Inferior parietal cortex (tissue), 1 donor: ENCODE measurements at regions not wholly inside any gene's neighbourhood (a gene's known extent, or its start where the extent isn't known, plus 50 kb on each side); places are given as distances from the start of the nearest gene placed in this dataset.
"Not testable (repeated sequence)": the region's sequence is repeated elsewhere in the genome, so short reads cannot be mapped to it uniquely, and the experiment has no call there.

Experiments used
- DNase-seq: peaks from one replicate; pipeline ENCODE4 v3.0.0-alpha.2; 2016; ENCODE audit errors: extremely low spot score

GRCh38 chr2:37569986-37570679 lies 101.3 kb downstream of the CDC42EP3 start:
- no peak for DNase-seq

- DNase-seq = no peak
These were observed 100.5 kb downstream of the CDC42EP3 start for GRCh38 chr2:37570773-37571586.

DNA sequence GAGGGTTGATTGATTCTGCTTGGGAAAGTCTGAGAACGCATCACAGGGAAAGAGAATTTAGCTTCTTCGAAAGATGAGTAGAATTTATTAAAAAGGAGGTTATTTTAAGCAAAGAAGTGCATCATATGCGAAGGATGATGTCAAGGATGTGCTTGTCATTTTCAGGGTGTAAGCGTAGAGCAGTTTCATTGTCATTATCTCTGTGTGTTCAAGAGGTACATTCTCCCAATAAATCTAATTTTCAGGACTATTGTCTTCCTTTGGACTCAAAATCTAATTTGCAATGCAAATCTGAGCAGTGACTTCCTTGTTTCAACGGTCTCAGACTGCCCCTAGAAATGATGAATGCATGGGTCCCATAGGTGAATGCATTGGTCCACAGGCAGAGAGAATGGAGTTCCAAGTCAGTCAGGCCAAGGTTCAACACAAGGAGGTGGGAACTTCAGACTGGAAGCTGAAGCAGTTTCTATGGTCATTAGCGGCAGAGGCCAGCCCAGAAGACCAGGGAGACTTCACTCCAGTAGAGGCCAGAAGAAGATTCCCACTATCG lies 99.8 kb downstream of the CDC42EP3 start:
- DNase-seq = no peak

DNA sequence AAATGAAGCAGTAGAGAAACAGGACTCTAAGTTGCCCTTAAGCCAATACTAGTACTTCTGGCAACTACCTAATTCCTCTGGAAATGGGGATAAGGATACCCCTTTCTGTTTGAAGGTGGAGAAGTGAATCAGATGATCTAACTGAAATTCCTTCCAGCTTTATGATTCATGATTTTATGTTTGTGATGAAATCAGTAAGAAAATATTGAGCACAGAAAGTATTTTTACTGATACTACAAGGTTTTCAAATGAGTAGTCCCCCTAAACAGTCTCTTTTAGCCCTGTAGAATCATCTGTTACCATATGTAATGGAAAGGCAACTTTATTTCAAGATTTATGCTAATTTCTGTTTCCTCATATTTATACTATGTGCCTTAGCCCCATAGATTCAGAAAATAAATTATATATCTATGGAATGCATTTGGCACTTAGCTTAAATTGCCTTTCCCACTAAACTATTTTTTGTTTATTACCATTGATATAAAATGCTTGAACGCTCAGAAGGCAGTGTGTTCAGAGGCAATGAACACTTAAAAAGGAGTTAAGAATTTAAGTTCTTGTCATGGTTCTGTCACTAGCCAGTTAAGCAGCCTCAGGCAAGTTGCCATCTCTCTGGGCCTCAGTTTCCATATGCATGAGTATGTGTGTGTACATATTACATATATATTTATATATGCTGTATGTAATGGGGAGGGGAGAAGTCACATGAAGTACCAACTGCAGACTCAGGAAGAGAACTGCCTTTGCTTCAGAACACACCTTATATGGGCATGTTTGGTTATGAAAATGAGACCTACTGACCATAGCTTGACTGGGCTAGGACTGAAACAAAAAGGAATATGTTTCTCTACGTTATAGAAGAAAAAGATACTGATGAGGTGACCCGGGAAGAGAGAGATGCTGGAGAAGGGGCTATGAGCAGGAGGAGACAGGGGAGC lies 97.7 kb downstream of the CDC42EP3 start:
- no peak for DNase-seq

- no peak for DNase-seq
These were observed 95.7 kb downstream of the CDC42EP3 start for GRCh38 chr2:37575780-37576179.

GRCh38 chr2:37576194-37576593 lies 95.2 kb downstream of the CDC42EP3 start:
- not testable (repeated sequence) for DNase-seq

DNA sequence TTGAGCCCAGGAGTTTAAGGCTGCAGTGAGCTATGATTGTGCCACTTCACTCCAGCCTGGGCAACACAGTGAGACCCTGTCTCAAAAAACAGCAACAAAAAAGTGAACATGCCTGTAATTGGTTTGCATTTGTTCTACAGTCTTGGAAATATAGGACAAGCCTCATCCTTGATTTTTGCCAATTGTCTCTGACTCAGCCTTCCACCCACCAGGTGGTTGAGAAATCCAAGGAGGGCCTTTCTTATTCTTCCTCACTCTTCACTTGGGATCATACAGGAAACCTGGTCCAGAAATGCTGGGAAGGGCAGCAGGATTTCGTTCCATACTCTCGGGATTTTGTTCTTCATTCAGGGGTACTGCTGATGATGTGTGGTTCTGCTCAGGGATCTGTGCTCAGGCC lies 94.6 kb downstream of the CDC42EP3 start:
- DNase-seq = no peak

DNA sequence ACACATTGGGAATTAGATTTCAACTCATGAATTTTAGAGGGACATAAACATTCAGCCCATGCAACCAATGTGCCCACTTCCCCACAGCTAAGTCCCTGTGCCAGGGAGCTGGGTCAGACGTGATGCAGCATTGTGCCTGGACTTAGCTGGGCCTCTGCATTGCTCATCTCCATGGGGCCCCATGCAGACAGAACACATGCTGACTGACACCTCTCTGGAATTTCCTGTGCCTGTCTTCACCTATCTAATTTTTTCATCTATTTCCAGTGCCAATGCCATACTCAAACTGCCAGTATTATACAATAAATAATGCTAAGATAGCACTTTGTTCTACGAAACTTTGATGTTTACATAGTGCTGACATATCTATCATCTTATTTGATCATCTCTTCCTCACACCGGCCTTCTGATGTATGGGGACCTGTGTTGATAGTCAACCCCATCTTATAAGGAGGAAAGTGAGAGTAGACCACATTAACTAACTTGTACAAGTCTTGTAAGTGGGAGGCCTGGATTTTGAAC lies 92.2 kb downstream of the CDC42EP3 start:
- no peak for DNase-seq

DNA sequence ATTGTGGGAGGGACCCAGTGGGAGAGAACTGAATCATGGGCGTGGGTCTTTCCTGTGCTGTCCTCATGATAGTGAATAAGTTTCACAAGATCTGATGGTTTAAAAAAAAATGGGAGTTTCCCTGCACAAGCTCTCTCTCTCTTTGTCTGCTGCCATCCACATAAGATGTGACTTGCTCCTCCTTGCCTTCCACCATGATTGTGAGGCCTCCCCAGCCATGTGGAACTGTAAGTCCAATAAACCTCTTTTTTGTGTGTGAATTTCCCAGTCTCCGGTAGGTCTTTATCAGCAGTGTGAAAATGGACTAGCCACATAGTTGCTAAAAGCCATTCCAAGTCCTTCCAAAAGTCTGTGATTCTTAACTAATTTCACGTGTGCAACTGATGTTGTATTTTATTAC lies 91.5 kb downstream of the CDC42EP3 start:
- not testable (repeated sequence) for DNase-seq

DNA sequence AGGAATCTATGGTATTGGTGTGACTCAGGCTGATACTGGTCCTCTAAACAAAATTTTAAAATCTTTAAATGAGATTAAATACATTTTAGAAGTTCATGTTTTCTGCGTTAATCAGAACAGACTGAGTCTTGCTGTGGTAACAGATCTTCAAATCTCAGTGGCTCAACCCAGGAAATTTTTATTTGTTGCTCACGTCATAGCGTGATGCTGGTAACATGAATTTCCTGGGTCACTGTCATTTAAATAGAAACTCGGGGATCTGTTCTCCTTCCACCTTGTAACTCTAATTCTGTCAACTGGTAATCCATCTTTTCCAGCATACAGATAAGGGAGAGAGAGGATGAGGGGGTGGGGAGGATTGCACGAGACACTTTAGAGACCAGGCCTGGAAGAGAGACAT lies 90.0 kb downstream of the CDC42EP3 start:
- DNase-seq = no peak

GRCh38 chr2:37582481-37583220 lies 88.8 kb downstream of the CDC42EP3 start:
- DNase-seq = no peak

DNA sequence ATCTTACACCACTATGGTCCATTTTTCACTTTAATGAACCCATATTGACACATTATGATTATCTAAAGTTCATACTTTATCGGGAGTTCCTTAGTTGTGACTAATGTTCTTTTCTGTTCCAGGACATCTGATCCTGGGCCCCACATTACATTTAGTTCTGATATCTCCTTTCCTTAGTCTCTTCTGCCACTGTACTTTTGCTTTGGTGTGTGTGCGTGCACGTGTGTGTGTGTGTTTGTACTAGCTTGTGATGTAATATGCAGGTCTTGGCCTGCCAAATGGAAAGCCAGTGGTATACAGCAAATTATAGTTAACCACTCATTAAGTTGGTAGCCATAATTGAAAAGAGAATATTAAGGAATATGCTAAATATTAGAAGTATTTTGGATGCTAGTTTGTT lies 88.0 kb downstream of the CDC42EP3 start:
- DNase-seq = no peak

GRCh38 chr2:37583867-37584266 lies 87.6 kb downstream of the CDC42EP3 start:
- no peak for DNase-seq

- no peak for DNase-seq
These were observed 86.0 kb downstream of the CDC42EP3 start for GRCh38 chr2:37585295-37585908.

GRCh38 chr2:37585982-37586621 lies 85.3 kb downstream of the CDC42EP3 start:
- no peak for DNase-seq

- no peak for DNase-seq
These were observed 84.7 kb downstream of the CDC42EP3 start for GRCh38 chr2:37586663-37587317.

GRCh38 chr2:37587817-37588216 lies 83.6 kb downstream of the CDC42EP3 start:
- DNase-seq = no peak

- no peak for DNase-seq
These were observed 83.1 kb downstream of the CDC42EP3 start for GRCh38 chr2:37588316-37588777.

GRCh38 chr2:37589298-37589697 lies 82.1 kb downstream of the CDC42EP3 start:
- no peak for DNase-seq
